Epithelial cell of esophagus (primary cell): ENCODE measurements at regions not wholly inside any gene's neighbourhood (a gene's known extent, or its start where the extent isn't known, plus 50 kb on each side); places are given as distances from the start of the nearest gene placed in this dataset.

Source experiments
- DNase-seq: peaks from one replicate; pipeline ENCODE4 v3.0.0; 2010; ENCODE audit warnings: low read depth
- H3K4me3 ChIP-seq: 2 replicates; pipeline ENCODE4 v1.5.1; 2011; ENCODE audit warnings: mild to moderate bottlenecking, low read length, control low read depth
- CTCF ChIP-seq: IDR thresholded peaks from 2 replicates; pipeline ENCODE4 v1.5.1; 2011; ENCODE audit warnings: low read depth, mild to moderate bottlenecking, low read length, control low read depth, inconsistent platforms; ENCODE audit not compliant: insufficient read depth; ENCODE audit errors: missing control alignments

- DNase-seq = no peak
- H3K4me3 ChIP-seq = no peak overlapping the region
- TF ChIP-seq CTCF = no peak
Measured at GRCh38 chr2:123091471-123091870, 933.6 kb upstream of the CNTNAP5 start.

- no peak for TF ChIP-seq CTCF
- no peak for DNase-seq
- no peak overlapping the region for H3K4me3 ChIP-seq
Measured at GRCh38 chr2:123093199-123093598, 931.9 kb upstream of the CNTNAP5 start.

GRCh38 chr2:123095219-123095835 is 929.8 kb upstream of the CNTNAP5 start:
- TF ChIP-seq CTCF = no peak
- no peak overlapping the region for H3K4me3 ChIP-seq
- no peak for DNase-seq

GRCh38 chr2:123098619-123099018 is 926.5 kb upstream of the CNTNAP5 start:
- no peak for DNase-seq
- no peak overlapping the region for H3K4me3 ChIP-seq
- no peak for TF ChIP-seq CTCF

- DNase-seq = no peak
- no peak overlapping the region for H3K4me3 ChIP-seq
- TF ChIP-seq CTCF = no peak
Measured at GRCh38 chr2:123101434-123101833, 923.7 kb upstream of the CNTNAP5 start.

GRCh38 chr2:123103902-123104301 is 921.2 kb upstream of the CNTNAP5 start:
- TF ChIP-seq CTCF = no peak
- no peak overlapping the region for H3K4me3 ChIP-seq
- no peak for DNase-seq

- DNase-seq = no peak
- TF ChIP-seq CTCF = no peak
- H3K4me3 ChIP-seq = no peak overlapping the region
Measured at GRCh38 chr2:123116595-123116994, 908.5 kb upstream of the CNTNAP5 start.
